Keratinocyte (primary cell): ENCODE measurements at regions not wholly inside any gene's neighbourhood (a gene's known extent, or its start where the extent isn't known, plus 50 kb on each side); places are given as distances from the start of the nearest gene placed in this dataset.

Experiments
- CTCF ChIP-seq, 3 experiments: IDR thresholded peaks in 1 of 3; conservative IDR thresholded peaks in 1 of 3; optimal IDR thresholded peaks in 1 of 3; 2 replicates in 2 of 3; 3 replicates in 1 of 3; pipeline versions ENCODE3 to v1.5.1; 2011; ENCODE audit warnings: low read length in 3 of 3, mild to moderate bottlenecking in 3 of 3, moderate library complexity in 2 of 3, control low read depth in 1 of 3, inconsistent platforms in 1 of 3; ENCODE audit not compliant: insufficient read depth in 2 of 3; ENCODE audit errors: extremely low read depth in 1 of 3
- EZH2 ChIP-seq: IDR thresholded peaks from one replicate; pipeline ENCODE4 v1.6.1; 2012; ENCODE audit warnings: inconsistent platforms, mild to moderate bottlenecking, low read length, moderate library complexity

GRCh38 chr5:179405054-179405416 is 59.8 kb upstream of the ADAMTS2 start:
- TF ChIP-seq CTCF (optimal IDR thresholded peaks at IDR 0.05 in 1 of 3, IDR thresholded peaks at IDR 0.05 in 1 of 3, conservative IDR thresholded peaks at IDR 0.05 in 1 of 3; ENCODE audit: extremely low read depth in 1 of 3, insufficient read depth in 2 of 3, low read length in 3 of 3) (no peak), EZH2 (no peak)
